Coronary artery (tissue), 2 donors: ENCODE measurements at regions not wholly inside any gene's neighbourhood (a gene's known extent, or its start where the extent isn't known, plus 50 kb on each side); places are given as distances from the start of the nearest gene placed in this dataset.

Experiments
- DNase-seq: peaks from one replicate; pipeline ENCODE4 v3.0.0-alpha.2; 2017; ENCODE audit warnings: low spot score
- H3K27ac ChIP-seq, 2 donors: fragments of 200-600 bp; sonication (generic); one replicate each; pipeline ENCODE4 v1.5.1; 2016 to 2019
- H3K4me3 ChIP-seq: fragments of 200-600 bp; sonication (generic); 2 replicates; pipeline ENCODE4 v1.5.1; 2016; ENCODE audit warnings: mild to moderate bottlenecking, moderate library complexity
- CTCF ChIP-seq: fragments of 200-600 bp; sonication (generic); IDR thresholded peaks from one replicate; pipeline ENCODE4 v1.5.1; 2019; ENCODE audit warnings: antibody characterized with exemption

GRCh38 chr3:177973241-177973840, 562.9 kb upstream of the KCNMB2 start:
- no peak overlapping the region for H3K4me3 ChIP-seq
- no peak for TF ChIP-seq CTCF
- H3K27ac ChIP-seq, result peak overlapping the region in 1 of 2 donors; percentile 56
- DNase-seq, result no peak

GRCh38 chr3:177976241-177976640, 560.0 kb upstream of the KCNMB2 start:
- H3K4me3 ChIP-seq, result no peak overlapping the region
- TF ChIP-seq CTCF, result no peak
- no peak for DNase-seq
- no peak overlapping the region for H3K27ac ChIP-seq

- no peak overlapping the region for H3K27ac ChIP-seq
- TF ChIP-seq CTCF, result no peak
- no peak overlapping the region for H3K4me3 ChIP-seq
- no peak for DNase-seq
Observed at GRCh38 chr3:177976866-177977265, 559.4 kb upstream of the KCNMB2 start.

GRCh38 chr3:177977381-177978158, 558.7 kb upstream of the KCNMB2 start:
- no peak for DNase-seq
- H3K27ac ChIP-seq, result no peak overlapping the region
- no peak overlapping the region for H3K4me3 ChIP-seq
- TF ChIP-seq CTCF, result no peak

GRCh38 chr3:177978946-177979345, 557.3 kb upstream of the KCNMB2 start:
- Histone ChIP-seq H3K4me3 (no peak overlapping the region), H3K27ac (no peak overlapping the region)
- TF ChIP-seq CTCF, result no peak
- no peak for DNase-seq

GRCh38 chr3:177979703-177980102, 556.5 kb upstream of the KCNMB2 start:
- H3K27ac ChIP-seq, result no peak overlapping the region
- DNase-seq, result no peak
- TF ChIP-seq CTCF, result no peak
- no peak overlapping the region for H3K4me3 ChIP-seq

GRCh38 chr3:177981576-177981975, 554.7 kb upstream of the KCNMB2 start:
- TF ChIP-seq CTCF, result no peak
- DNase-seq, result no peak
- Histone ChIP-seq H3K4me3 (no peak overlapping the region), H3K27ac (no peak overlapping the region)
